GM10266 (cell line): ENCODE measurements at regions not wholly inside any gene's neighbourhood (a gene's known extent, or its start where the extent isn't known, plus 50 kb on each side); places are given as distances from the start of the nearest gene placed in this dataset.
"Not testable (repeated sequence)": the region's sequence is repeated elsewhere in the genome, so short reads cannot be mapped to it uniquely, and the experiment has no call there.

ENCODE experiments used
- DNase-seq: peaks from one replicate; pipeline ENCODE4 v3.0.0; 2012; ENCODE audit errors: extremely low spot score
- TF ChIP-seq, protein P1 (sequence below): IDR thresholded peaks from 2 replicates; pipeline ENCODE4 v1.5.1; 2012; ENCODE audit warnings: mild to moderate bottlenecking, low read depth; ENCODE audit not compliant: control insufficient read depth, insufficient read depth; ENCODE audit errors: missing control alignments

DNA sequence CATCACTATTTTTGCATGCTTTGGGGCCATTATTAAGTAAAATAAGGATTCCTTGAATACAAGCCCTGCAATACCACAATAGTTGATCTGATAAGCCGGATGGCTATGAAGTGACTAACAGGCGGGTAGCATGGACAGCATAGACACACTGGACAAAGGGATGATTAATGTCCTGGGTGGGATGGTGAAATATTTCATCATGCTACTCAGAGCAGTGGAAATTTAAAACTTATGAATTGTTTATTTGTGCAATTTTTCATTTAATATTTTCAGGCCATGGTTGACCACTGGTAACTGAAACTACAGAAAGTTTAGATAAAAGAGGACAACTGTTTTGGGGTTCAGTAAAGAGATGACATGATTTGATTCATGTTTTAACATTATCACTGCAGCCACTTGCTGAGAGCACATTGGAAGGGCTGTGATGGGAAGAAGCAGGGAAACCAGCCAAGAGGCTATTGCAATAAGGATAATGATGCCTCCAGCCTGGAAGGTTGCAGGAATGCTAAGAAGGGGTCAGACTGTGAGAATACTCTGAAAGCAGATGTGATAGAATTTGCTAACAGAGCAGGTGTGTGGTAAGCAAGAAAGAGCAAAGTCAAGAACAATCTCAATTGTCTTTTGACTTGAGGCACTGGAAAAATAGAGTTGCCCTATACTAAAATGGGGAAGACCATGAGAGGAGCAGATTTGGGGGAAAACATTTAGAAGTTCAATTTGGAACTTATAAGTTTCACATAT, 62.5 kb upstream of the TNFSF4 start:
- DNase-seq = no peak
- TF ChIP-seq, protein P1, sequence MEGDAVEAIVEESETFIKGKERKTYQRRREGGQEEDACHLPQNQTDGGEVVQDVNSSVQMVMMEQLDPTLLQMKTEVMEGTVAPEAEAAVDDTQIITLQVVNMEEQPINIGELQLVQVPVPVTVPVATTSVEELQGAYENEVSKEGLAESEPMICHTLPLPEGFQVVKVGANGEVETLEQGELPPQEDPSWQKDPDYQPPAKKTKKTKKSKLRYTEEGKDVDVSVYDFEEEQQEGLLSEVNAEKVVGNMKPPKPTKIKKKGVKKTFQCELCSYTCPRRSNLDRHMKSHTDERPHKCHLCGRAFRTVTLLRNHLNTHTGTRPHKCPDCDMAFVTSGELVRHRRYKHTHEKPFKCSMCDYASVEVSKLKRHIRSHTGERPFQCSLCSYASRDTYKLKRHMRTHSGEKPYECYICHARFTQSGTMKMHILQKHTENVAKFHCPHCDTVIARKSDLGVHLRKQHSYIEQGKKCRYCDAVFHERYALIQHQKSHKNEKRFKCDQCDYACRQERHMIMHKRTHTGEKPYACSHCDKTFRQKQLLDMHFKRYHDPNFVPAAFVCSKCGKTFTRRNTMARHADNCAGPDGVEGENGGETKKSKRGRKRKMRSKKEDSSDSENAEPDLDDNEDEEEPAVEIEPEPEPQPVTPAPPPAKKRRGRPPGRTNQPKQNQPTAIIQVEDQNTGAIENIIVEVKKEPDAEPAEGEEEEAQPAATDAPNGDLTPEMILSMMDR = no peak

DNA sequence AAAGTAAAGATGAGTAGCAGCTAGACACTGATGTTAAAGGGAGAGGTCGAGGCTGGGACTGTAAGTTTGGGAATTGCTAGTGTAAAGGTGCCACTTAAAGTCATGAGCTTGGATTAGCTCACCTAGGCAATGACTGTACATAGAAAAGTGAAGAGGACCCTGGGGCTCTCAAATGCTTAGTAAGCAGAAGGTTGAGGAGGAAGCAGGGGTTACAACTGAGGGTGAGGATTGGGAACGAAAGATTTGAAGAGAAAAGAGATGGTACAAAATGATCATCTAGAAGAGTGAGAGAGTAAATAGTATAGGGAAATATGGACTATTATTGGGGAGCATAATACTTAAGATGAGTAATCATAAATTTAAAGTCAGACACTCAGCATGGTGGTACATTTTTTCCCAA, 63.1 kb upstream of the TNFSF4 start:
- DNase-seq = no peak
- TF ChIP-seq, protein P1 = no peak

DNA sequence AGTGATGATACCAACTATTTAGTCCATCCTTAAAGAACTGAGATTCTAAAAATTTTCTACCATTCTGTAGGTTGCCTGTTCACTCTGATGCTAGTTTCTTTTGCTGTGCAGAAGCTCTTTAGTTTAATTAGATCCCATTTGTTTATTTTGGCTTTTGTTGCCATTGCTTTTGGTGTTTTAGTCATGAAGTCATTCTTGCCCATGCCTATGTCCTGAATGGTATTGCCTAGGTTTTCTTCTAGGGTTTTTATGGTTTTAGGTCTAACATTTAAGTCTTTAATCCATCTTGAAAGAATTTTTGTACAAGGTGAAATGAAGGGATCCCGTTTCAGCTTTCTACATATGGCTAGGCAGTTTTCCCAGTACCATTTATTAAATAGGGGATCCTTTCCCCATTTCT, 63.9 kb upstream of the TNFSF4 start:
- not testable (repeated sequence) for DNase-seq

DNA sequence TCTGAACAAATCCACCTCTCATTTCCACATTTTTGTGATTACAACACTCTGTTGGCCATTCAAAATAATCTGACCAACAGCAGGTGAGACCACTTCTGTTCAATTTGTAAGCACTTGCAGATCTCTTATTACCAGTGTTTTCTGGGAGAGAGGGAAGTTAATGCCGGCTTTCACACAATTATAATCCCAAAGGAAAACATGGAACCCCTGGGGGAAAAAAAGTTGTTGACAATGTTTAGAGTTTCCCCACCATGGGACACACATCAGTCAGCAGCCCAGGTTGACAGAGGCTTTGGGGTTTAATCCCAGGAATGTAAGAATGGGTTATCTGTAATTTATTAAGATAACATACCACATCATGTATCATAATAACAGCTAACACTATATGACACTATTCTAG, 68.4 kb upstream of the TNFSF4 start:
- no peak for DNase-seq
- TF ChIP-seq, protein P1 = no peak

DNA sequence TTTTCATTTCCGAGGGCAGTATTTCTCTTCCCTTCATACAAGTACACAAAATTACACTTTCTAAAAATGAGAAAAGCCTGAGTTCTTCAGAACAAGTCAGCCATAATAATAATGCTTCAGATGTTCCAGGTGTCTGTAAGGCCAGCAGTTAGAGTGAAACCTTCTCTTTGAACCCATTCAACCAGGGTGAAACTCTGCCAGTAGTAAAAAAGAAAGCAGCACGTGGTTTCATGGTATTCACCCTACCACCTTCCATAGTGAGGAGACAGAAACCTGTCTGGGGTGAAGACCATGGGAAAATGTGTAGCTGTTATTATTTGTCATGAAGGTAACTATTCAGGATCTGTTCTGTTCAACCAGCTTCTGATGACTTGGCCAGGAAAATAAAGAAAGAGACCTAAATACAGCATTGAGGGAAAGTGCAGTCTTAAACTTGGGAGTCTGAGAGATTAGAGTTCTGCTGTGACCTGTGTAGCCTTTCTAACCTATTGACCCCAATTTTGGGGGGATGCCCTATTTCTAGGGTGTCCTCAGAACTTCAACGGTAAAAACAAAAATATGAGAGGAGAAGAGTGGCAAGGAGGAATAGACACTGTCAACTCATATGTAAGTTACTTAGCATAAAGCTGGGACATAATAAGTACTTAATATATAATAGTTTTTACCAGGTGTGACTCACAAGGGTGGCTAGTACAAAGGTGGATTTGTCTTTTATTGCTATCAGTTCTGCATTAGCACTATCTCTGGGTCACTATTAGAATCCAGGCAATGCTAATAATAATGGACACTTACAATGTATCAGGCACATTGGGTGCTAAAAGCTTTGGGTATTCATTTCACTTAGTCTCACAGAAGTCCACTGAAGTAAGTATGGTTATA, 70.0 kb upstream of the TNFSF4 start:
- no peak for DNase-seq
- TF ChIP-seq, protein P1 = no peak

DNA sequence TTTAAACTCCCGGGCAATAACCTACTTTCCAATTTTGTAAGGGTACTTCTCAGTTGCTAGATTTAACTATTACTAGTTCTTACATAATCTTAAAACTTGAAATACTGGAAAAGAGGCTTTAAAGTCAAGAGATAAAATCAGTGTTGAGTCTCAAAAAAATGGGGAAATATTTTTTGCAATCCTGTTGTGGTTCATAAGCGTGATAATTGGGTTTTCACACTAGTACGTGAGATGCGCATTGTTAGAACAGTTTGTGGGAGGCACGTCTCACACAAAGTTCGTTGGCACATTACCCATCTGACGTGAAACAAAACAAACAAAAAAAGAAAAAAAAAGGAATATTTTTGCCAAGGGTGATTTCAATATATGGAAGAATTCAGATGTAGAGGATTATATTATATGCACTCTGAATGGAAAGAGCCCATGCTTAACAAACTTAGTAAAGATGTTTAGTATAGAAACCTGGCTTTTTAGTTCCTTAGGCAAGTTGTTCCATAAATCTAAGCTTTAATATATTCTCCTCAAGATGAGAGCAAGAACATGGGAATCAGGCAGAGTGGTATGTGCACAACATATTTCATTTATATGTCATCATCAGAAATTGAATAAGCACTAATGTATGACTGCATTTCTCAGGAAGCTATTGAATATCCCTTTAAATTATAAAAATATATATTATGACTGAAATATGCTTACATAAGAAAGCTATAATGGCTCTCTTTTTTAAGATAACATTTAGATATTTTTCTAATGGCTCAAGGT, 73.9 kb upstream of the TNFSF4 start:
- TF ChIP-seq, protein P1 = no peak
- no peak for DNase-seq

DNA sequence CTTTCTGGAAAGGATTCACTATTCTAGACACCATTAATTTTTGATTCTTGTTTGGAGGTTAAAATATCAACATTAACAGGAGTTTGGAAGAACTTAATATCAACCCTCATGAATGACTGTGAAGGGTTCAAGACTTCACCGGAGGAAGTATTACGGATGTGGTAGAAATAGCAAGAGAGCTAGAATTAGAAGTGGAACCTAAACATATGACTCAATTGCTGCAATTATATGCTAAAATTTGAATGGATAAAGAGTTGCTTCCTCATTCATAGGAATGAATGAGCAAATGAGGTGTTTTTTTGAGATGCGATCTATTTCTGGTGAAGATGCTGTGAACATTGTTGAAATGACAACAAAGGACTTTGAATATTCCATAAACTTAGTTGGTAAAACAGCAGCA, 77.9 kb upstream of the TNFSF4 start:
- TF ChIP-seq, protein P1 = no peak
- no peak for DNase-seq
